Mesenchymal stem cell (in vitro differentiated cells and primary cell): ENCODE measurements at regions not wholly inside any gene's neighbourhood (a gene's known extent, or its start where the extent isn't known, plus 50 kb on each side); places are given as distances from the start of the nearest gene placed in this dataset.

Experiments
- DNase-seq: peaks from one replicate; pipeline ENCODE4 v3.0.0-alpha.2; 2013
- H2AFZ ChIP-seq: one replicate; pipeline ENCODE4 v1.6.1; 2013; ENCODE audit warnings: low read depth, mild to moderate bottlenecking, control low read depth, inconsistent platforms, low read length, moderate library complexity
- H2AK5ac ChIP-seq: 2 replicates; pipeline ENCODE4 v1.6.1; 2013; ENCODE audit warnings: low read length, moderate library complexity, mild to moderate bottlenecking, inconsistent platforms; ENCODE audit not compliant: severe bottlenecking
- H2BK120ac ChIP-seq: one replicate; pipeline ENCODE4 v1.6.1; 2013; ENCODE audit warnings: low read depth, mild to moderate bottlenecking, inconsistent platforms, low read length, moderate library complexity
- H2BK12ac ChIP-seq, 2 experiments: one replicate each; pipeline ENCODE4 v1.6.1; 2013; ENCODE audit warnings: inconsistent platforms in 2 of 2, low read length in 2 of 2, mild to moderate bottlenecking in 2 of 2, moderate library complexity in 2 of 2, control low read depth in 1 of 2
- H2BK15ac ChIP-seq: one replicate; pipeline ENCODE4 v1.6.1; 2013; ENCODE audit warnings: mild to moderate bottlenecking, low read depth, inconsistent platforms; ENCODE audit not compliant: poor library complexity, severe bottlenecking
- H2BK5ac ChIP-seq: 2 replicates; pipeline ENCODE4 v1.6.1; 2013; ENCODE audit warnings: low read depth, mild to moderate bottlenecking, low read length, control low read depth, inconsistent platforms; ENCODE audit not compliant: poor library complexity, severe bottlenecking
- H3K14ac ChIP-seq, 2 experiments: one replicate each; pipeline ENCODE4 v1.6.1; 2013; ENCODE audit warnings: inconsistent platforms in 2 of 2, low read length in 2 of 2, control low read depth in 1 of 2, mild to moderate bottlenecking in 1 of 2, moderate library complexity in 1 of 2
- H3K18ac ChIP-seq, 2 experiments: one replicate each; pipeline ENCODE4 v1.6.1; 2013; ENCODE audit warnings: inconsistent platforms in 2 of 2, low read length in 2 of 2, control low read depth in 1 of 2, low read depth in 1 of 2, mild to moderate bottlenecking in 1 of 2
- H3K23ac ChIP-seq, 2 experiments: one replicate each; pipeline ENCODE4 v1.6.1; 2013; ENCODE audit warnings: inconsistent platforms in 2 of 2, low read length in 2 of 2, mild to moderate bottlenecking in 2 of 2, moderate library complexity in 2 of 2, control low read depth in 1 of 2
- H3K27ac ChIP-seq: 2 replicates; pipeline ENCODE4 v1.5.1; 2013; ENCODE audit warnings: mild to moderate bottlenecking, moderate library complexity, low read length, control low read depth, inconsistent platforms; ENCODE audit not compliant: poor library complexity, severe bottlenecking
- H3K27me3 ChIP-seq, 2 experiments: 2 replicates each; pipeline versions ENCODE4 v1.6.1 to v1.7.0; 2013; ENCODE audit warnings: low read length in 2 of 2, mild to moderate bottlenecking in 2 of 2, moderate library complexity in 2 of 2, control low read depth in 1 of 2, inconsistent platforms in 1 of 2; ENCODE audit not compliant: control insufficient read depth in 1 of 2, insufficient read depth in 1 of 2
- H3K36me3 ChIP-seq, 2 experiments: 2 replicates each; pipeline versions ENCODE4 v1.6.1 to v1.7.0; 2013; ENCODE audit warnings: low read length in 2 of 2, control low read depth in 1 of 2, inconsistent platforms in 1 of 2, low read depth in 1 of 2, mild to moderate bottlenecking in 1 of 2; ENCODE audit not compliant: insufficient read depth in 2 of 2, control insufficient read depth in 1 of 2
- H3K4ac ChIP-seq, 2 experiments: one replicate each; pipeline ENCODE4 v1.6.1; 2013; ENCODE audit warnings: inconsistent platforms in 2 of 2, low read length in 2 of 2, mild to moderate bottlenecking in 2 of 2, moderate library complexity in 2 of 2, control low read depth in 1 of 2, low read depth in 1 of 2
- H3K4me1 ChIP-seq: 2 replicates; pipeline ENCODE4 v1.6.1; 2013; ENCODE audit warnings: low read depth, low read length, control low read depth; ENCODE audit not compliant: control insufficient read depth, insufficient read depth
- H3K4me2 ChIP-seq: 2 replicates; pipeline ENCODE4 v1.6.1; 2013; ENCODE audit warnings: low read length, mild to moderate bottlenecking, inconsistent platforms; ENCODE audit not compliant: poor library complexity, severe bottlenecking
- H3K4me3 ChIP-seq, 2 experiments: 2 replicates each; pipeline versions ENCODE4 v1.5.1 to v1.7.0; 2013; ENCODE audit warnings: low read length in 2 of 2, mild to moderate bottlenecking in 2 of 2, control low read depth in 1 of 2, low read depth in 1 of 2; ENCODE audit not compliant: insufficient read depth in 1 of 2
- H3K79me1 ChIP-seq: replicated peaks from 2 replicates; pipeline ENCODE4 v1.6.1; 2013; ENCODE audit warnings: mild to moderate bottlenecking, control low read depth, low read length, inconsistent platforms; ENCODE audit not compliant: poor library complexity, severe bottlenecking
- H3K9ac ChIP-seq: 2 replicates; pipeline ENCODE4 v1.7.0; 2013; ENCODE audit warnings: mild to moderate bottlenecking, low read length, moderate library complexity
- H3K9me3 ChIP-seq: 2 replicates; pipeline ENCODE4 v1.7.0; 2013; ENCODE audit warnings: mild to moderate bottlenecking, low read length; ENCODE audit not compliant: control insufficient read depth
- H4K8ac ChIP-seq: one replicate; pipeline ENCODE4 v1.6.1; 2013; ENCODE audit warnings: inconsistent platforms, mild to moderate bottlenecking, low read length, moderate library complexity
- H4K91ac ChIP-seq: one replicate; pipeline ENCODE4 v1.6.1; 2013; ENCODE audit warnings: mild to moderate bottlenecking, low read length, inconsistent platforms
- WGBS: methylation state at CpG from one replicate; pipeline ENCODE4 v1.1.7; 2013; ENCODE audit warnings: mixed read lengths; 5-methylcytosine and 5-hydroxymethylcytosine counted together

GRCh38 chr5:68958428-68958827 lies 135.4 kb upstream of the SLC30A5 start:
- Histone ChIP-seq H2BK120ac (no peak overlapping the region), H3K79me1 (no peaks in the 10 kb centered on the region), H2BK5ac (no peak overlapping the region), H3K9me3 (no peaks in the 10 kb centered on the region), H3K27me3 (no peaks in the 10 kb centered on the region), H3K4ac (no peak overlapping the region), H2AK5ac (no peak overlapping the region), H3K9ac (no peak overlapping the region), H3K4me1 (peaks cover 2% of the 10 kb centered on the region), H4K91ac (no peak overlapping the region), H3K14ac (no peak overlapping the region), H2AFZ (no peak overlapping the region), H4K8ac (no peak overlapping the region), H3K23ac (no peak overlapping the region), H3K4me3 (no peak overlapping the region), H3K36me3 (no peaks in the 10 kb centered on the region), H3K27ac (no peak overlapping the region), H2BK12ac (peak overlapping the region in 1 of 2 experiments; percentile 52), H3K4me2 (no peak overlapping the region), H3K18ac (no peak overlapping the region), H2BK15ac (no peak overlapping the region)
- no peak for DNase-seq
- WGBS, result 96% methylated on average over 1 of the region's 1 CpG

DNA sequence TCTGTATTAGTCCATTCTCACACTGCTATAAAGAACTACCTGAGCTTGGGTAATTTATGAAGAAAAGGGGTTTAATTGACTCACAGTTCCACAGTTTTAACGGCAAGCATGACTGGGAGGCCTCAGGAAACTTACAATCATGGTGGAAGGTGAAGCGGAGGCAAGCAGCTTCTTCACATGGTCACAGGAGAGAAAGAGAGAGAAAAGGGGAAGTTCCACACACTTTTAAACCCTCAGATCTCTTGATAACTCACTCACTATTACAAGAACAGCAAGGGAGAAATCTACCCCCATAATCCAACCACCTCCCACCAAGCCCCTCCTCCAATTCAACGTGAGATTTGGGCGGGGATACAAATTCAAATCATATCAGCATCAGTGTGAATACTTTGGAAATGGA lies 133.4 kb upstream of the SLC30A5 start:
- H3K4ac ChIP-seq, result no peak overlapping the region
- H2BK15ac ChIP-seq, result no peak overlapping the region
- no peaks in the 10 kb centered on the region for H3K9me3 ChIP-seq
- no peak overlapping the region for H3K27ac ChIP-seq
- H2BK5ac ChIP-seq, result no peak overlapping the region
- no peak overlapping the region for H4K91ac ChIP-seq
- H3K27me3 ChIP-seq, result no peaks in the 10 kb centered on the region
- no peak overlapping the region for H2BK120ac ChIP-seq
- H3K4me1 ChIP-seq, result peaks cover 2% of the 10 kb centered on the region
- no peak overlapping the region for H4K8ac ChIP-seq
- H2AK5ac ChIP-seq, result no peak overlapping the region
- H3K4me3 ChIP-seq, result no peak overlapping the region
- no peak overlapping the region for H3K4me2 ChIP-seq
- H2AFZ ChIP-seq, result no peak overlapping the region
- DNase-seq, result no peak
- H3K14ac ChIP-seq, result no peak overlapping the region
- H3K18ac ChIP-seq, result no peak overlapping the region
- no peaks in the 10 kb centered on the region for H3K36me3 ChIP-seq
- WGBS, result 91% methylated on average over 4 of the region's 4 CpGs
- no peak overlapping the region for H2BK12ac ChIP-seq
- no peak overlapping the region for H3K9ac ChIP-seq
- no peak overlapping the region for H3K23ac ChIP-seq
- no peaks in the 10 kb centered on the region for H3K79me1 ChIP-seq

DNA sequence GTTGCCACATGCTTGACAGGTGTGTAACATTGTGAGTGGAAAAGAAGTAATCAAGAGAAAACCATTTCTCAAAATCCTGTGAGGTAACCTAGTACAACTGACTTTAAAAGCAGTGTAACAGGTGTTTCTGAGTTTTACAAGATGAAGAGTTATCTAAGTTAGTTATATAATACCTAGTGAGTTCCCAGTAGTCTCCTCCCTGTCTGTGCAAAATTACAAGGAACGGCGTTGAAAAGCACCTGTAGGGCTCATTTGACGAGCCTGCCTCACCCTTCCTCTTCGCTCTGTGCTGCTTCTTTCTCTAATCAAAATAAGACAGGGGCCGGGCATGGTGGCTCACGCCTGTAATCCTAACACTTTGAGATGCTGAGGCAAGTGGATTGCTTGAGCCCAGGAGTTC lies 132.9 kb upstream of the SLC30A5 start:
- Histone ChIP-seq H3K4me3 (no peak overlapping the region), H3K79me1 (no peaks in the 10 kb centered on the region), H3K9me3 (no peaks in the 10 kb centered on the region), H3K27me3 (no peaks in the 10 kb centered on the region), H3K27ac (no peak overlapping the region), H3K9ac (no peak overlapping the region), H4K8ac (no peak overlapping the region), H2AK5ac (no peak overlapping the region), H2BK5ac (no peak overlapping the region), H3K36me3 (no peaks in the 10 kb centered on the region), H2BK12ac (no peak overlapping the region), H2AFZ (no peak overlapping the region), H3K4me2 (no peak overlapping the region), H4K91ac (no peak overlapping the region), H3K4ac (no peak overlapping the region), H2BK15ac (no peak overlapping the region), H3K23ac (no peak overlapping the region), H3K18ac (no peak overlapping the region), H3K4me1 (peaks cover 2% of the 10 kb centered on the region), H3K14ac (no peak overlapping the region), H2BK120ac (no peak overlapping the region)
- no peak for DNase-seq
- 95% methylated on average over 6 of the region's 6 CpGs for WGBS

GRCh38 chr5:68961762-68962161 lies 132.1 kb upstream of the SLC30A5 start:
- Histone ChIP-seq H3K9ac (no peak overlapping the region), H3K27ac (no peak overlapping the region), H4K8ac (no peak overlapping the region), H4K91ac (no peak overlapping the region), H3K23ac (no peak overlapping the region), H3K18ac (peak overlapping the region in 1 of 2 experiments; percentile 5), H3K4me3 (no peak overlapping the region), H3K27me3 (no peaks in the 10 kb centered on the region), H2BK120ac (no peak overlapping the region), H3K79me1 (no peaks in the 10 kb centered on the region), H2AFZ (no peak overlapping the region), H3K4ac (no peak overlapping the region), H2AK5ac (no peak overlapping the region), H3K14ac (no peak overlapping the region), H2BK5ac (no peak overlapping the region), H2BK12ac (peak overlapping the region in 1 of 2 experiments; percentile 6), H3K9me3 (no peaks in the 10 kb centered on the region), H3K4me1 (peaks cover 2% of the 10 kb centered on the region), H3K4me2 (no peak overlapping the region), H2BK15ac (no peak overlapping the region), H3K36me3 (no peaks in the 10 kb centered on the region)
- DNase-seq, result no peak
- WGBS, result 90% methylated on average over 5 of the region's 5 CpGs
